Embryonic facial prominence (tissue), 1 donor: ENCODE measurements at regions not wholly inside any gene's neighbourhood (a gene's known extent, or its start where the extent isn't known, plus 50 kb on each side); places are given as distances from the start of the nearest gene placed in this dataset.

Experiments
- DNase-seq: peaks from one replicate; pipeline ENCODE4 v3.0.0-alpha.2; 2016; ENCODE audit errors: extremely low spot score

DNA sequence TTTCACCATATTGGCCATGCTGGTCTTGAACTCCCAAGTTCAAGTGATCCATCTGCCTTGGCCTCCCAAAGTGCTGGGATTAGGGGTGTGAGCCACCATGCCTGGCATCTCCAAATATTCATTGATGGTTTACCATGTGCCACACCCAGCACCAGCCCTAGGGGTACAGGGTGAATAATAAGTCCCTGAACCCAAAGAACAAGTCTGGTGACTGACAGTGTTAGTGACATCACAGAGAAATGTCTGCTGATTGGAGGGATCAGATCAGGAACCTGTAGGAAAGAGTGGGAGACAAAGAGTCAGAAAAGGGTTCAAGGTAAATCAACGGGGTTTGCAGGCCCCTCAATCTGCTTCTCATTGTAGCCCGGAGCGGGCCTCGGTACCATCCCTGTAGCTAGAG lies 118.4 kb upstream of the NABP1 start:
- no peak for DNase-seq

- DNase-seq = no peak
These were observed 117.4 kb upstream of the NABP1 start for GRCh38 chr2:191560411-191560980.

DNA sequence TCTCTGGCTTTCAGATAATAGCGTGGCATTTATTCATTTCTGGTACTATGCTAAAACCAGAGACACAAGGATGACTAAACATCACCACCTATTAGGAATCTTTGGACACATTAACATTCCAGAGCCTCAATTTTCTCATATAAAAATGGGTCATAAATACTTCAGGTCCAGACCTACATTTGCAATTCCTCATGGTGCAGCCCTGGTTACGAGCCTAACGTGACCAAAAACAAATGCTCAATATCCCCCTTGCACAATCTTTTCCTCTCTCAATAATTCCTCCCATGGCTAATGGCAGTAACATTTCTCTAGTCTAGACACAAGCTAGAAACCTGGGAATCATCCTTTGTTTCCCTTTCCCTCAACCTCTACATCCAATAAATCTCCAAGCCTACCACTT lies 112.8 kb upstream of the NABP1 start:
- no peak for DNase-seq

DNA sequence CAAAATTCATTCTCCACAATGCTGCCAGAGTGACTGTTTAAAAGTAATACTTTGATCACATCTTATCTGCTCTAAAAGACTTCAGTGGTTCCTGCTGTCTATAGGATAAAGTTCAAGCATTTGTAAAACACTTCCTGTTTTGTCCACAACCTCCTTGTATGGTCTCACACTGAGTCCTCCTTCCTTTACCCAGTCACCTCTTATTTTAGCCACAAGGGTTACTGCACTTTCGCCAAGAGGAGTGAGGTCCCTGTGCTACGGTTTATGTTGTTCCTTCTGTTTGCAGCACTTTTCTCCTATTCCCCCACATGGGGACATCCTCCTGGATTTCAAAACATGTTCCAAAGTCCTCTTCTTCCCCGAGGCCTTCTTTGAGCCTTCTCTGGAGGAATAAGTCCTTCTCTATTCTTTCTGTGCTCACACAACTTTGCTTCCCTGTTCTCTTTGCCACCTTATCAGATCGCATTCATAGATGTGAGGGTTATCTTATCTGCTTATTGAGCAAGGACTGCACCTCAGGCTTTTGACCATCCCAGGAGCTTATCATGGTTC lies 112.2 kb upstream of the NABP1 start:
- no peak for DNase-seq

GRCh38 chr2:191566344-191566743 lies 111.6 kb upstream of the NABP1 start:
- no peak for DNase-seq

DNA sequence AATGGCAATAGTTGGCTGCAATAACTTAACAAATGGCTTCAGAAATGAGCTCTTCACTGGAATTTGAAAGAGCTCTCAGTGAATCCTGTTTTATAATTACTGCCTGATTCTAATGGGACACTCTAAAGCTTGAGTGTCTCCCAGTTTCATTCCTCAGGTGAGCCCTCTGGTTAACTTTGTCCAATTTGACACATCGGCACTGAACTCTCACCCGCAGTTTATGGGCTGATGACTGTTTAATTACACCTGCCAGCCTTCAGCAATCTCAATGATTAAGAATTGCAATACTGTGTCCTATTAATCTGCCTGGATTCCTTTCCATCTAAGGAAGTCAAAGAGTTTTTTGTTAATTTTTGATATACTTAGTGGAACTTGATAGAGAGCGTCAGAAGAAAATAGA lies 110.7 kb upstream of the NABP1 start:
- DNase-seq = no peak

DNA sequence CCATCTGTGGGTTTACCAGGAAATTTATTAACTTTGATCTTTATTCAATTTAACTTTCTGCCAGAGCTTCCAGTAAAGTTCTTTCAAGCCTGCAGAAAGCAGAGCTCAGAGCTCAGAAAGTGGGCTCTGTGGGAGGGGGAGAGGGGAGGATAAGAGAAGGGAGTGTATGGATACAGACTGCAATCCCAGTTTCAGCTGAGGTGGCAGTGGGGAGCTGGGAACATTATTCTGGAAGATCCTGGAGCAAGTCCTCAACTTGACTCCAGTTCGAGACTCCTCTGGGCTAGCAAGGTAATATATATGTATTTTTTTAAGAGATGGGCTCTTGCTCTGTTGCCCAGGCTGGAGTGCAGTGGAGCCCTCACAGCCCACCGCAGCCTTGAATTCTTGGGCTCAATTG lies 108.9 kb upstream of the NABP1 start:
- DNase-seq = no peak

DNA sequence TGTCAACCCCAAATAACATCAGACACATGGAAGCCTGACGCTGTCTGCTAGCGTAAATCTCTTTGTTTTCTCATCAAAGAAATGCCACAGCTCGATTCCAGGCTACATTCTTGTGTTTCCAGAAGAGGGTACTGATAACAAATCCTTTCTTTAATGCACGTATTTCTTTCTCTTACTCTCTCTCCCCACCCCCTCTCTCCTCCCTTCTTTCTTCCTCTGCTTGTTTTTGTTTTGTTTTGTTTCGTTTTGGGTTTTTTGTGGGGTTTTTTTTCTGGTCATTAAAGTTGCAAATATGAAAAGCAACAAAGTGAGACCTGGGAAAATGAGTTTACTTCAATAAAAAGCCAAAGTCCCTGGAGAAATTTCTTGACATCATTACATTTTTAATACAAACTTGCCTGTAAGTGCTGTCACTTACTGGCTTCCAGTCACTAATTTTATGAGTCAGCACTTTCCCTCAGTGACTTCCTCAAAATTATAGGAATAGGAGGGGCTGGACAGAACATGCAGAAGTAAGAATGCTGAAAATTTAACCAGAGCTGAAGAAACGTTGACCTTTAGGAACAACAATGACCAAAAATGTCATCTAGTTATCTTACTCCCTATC lies 106.7 kb upstream of the NABP1 start:
- DNase-seq = no peak

GRCh38 chr2:191572319-191572718 lies 105.6 kb upstream of the NABP1 start:
- DNase-seq = no peak

GRCh38 chr2:191573216-191573615 lies 104.7 kb upstream of the NABP1 start:
- DNase-seq = no peak

DNA sequence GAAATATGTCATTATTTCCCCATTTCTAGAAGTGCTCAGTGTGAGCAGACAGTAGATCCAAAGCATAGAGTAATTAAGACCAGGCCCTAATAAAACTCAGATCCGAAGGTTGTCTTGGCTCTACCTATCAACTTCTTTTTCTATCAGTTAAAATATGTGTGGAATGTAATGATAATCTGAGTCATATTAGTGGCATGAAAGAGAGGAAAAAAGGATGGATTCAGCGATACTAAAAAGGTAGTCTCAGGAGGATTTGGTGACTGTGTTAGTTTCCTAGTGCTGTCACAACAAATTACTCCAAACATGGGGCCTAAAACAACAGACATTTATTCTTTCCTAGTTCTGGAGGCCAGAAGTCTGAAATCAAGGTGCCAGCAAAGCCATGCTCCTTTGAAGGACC lies 103.7 kb upstream of the NABP1 start:
- DNase-seq = no peak

DNA sequence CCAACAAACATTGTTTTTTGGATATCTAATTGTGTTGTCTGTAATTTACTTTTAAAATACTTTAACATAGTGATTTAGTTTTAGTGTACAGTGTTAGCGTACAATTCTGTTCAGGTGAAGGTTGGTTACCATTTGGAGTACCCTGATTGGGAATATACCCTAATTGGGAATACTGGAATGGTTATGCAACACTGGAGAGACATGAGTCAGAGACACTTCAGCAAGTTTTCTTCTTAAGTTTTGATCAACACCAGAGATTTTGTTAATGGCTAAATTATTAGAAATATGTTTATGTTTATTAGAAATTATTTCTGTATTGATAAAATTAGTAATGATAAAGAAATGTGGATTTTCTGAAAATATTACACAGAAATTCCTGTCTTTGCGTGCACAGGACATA lies 100.3 kb upstream of the NABP1 start:
- DNase-seq = no peak

DNA sequence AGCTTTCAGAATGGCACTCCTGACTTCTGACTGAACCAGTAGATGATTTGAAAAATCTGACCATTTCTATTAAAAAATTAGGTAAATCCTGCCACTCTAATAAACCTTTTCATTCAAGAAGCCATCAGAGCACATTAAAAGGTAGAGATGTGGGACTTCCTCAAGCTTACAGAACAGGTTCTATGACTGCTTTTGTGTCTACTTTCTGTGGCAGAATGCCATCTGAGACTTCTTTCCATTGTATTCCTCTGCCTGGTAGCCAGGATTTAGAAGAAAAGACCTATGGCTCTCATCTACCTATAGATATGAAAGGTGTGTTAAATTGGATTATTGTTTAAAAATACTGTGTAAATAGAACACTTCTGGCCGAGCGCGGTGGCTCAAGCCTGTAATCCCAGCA lies 99.9 kb upstream of the NABP1 start:
- DNase-seq = no peak

- DNase-seq = no peak
These were observed 97.4 kb upstream of the NABP1 start for GRCh38 chr2:191580581-191580980.

GRCh38 chr2:191581003-191581402 lies 96.9 kb upstream of the NABP1 start:
- no peak for DNase-seq

GRCh38 chr2:191582355-191582754 lies 95.6 kb upstream of the NABP1 start:
- DNase-seq = no peak

DNA sequence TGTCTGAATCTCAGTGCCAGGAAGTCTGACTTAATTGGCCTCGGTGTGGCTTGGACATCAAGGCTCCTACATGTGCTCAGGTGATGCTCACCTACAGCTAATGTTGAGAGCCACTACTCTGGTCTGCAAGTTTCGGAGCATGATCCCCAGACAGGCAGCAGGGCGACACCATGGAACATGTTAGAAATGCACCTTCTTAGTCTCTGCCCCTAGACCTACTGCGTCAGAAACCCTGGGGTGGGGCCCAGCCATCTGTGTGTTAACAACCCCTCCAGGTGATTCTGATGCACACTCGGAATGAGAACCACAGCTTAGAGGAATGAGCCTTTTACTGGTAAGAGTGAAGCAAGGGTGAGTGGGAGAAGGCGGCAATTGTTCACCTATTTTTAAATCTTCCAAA lies 86.9 kb upstream of the NABP1 start:
- DNase-seq = no peak

DNA sequence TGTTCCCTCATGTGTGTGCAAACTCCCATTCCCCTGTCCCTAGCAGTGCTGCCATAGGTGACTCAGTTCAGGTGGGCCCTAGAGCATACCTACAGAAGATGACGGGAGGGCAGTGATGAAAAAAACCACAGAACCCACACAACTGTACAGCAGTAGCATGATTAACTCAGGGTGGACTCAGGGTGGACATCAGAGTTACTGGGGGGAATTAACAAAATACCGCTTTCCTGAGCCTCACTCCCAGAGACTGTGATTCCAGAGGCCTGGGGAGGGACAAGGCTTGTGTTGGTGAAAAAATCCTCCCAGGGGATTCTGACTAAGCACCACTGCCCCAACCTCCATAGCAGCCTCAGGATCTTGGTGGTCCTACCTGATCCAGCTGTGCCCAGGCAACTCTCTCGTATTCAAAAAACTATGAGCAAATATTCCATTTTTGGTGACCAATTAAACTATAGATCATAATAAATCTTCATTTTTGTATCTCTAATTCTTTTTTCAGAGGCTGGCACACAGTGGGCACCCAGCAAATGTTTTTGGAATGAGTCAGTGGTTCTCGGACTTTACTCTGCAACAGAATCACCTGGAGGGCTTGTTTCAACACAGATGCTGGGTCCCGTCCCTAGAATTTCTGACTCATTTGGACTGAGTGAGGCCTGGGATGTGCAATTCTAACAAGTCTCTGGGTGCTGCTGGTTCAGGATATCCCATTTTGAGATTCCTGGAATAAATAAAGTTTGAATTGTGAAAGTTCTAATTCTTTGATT lies 84.1 kb upstream of the NABP1 start:
- no peak for DNase-seq

DNA sequence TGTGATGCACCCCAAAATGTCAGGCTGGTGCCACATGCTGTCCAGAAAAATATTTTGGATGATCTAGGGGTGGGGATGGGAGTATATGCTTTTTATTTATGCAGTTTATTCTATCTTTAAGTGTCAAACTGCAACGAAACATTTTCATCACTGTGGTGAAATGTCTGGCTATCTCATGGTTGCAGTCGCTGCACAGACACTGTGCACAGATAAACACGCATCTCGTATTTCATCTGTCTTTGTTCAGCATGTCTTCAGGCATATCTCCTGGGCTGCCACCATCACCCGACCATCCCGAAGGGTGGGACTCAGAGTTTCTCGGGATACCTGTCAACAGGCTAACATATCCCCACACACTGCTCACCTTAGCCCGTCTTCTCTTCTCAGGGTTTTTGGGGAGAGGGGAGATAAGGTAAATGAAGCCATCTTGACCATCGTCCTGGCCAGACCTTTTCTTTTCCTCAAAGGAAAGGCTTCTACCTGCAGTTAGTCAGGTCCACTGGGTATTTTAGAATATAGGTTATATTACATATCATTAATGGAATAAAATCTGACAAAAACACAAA lies 80.7 kb upstream of the NABP1 start:
- no peak for DNase-seq

GRCh38 chr2:191598296-191598695 lies 79.6 kb upstream of the NABP1 start:
- DNase-seq = no peak

- no peak for DNase-seq
These were observed 76.9 kb upstream of the NABP1 start for GRCh38 chr2:191601060-191601459.

DNA sequence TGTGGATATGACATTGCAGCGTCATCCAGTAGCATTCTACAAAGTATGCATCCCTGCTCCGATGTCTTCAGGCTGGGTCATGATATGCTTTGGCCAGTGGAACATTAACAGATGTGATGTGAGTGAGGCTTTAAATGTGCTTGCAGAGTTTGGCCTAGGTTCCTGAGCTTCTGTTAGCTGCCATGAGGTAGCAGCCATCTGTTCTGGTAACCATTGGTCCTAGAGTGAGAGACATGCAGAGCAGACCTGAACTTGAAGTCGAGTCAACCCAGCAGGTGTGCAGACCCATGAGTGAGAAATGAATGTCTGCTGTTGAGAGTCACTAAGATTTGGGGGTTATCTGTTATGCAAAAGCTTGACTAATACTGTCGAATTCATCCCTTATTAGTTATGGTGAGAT lies 73.8 kb upstream of the NABP1 start:
- no peak for DNase-seq

DNA sequence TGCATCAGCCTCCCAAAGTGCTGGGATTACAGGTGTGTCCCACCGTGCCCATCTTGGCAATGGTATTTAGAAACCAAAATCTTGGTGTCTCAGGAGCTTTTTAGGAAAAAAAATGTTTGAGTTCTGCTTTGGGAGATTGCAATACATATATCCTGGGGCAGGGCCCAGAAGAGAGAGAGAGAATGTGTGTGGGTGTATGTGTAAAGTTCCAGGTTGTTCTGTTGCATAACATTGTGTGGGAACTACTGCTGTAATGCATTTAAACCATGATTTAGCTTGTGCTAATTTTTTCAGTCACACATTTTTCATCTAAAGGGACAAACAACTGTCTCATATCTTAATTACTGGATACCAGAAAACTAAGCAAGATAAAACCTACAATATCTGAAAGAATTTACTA lies 70.8 kb upstream of the NABP1 start:
- no peak for DNase-seq
